ENCODE measurements at regions not wholly inside any gene's neighbourhood (a gene's known extent, or its start where the extent isn't known, plus 50 kb on each side); places are given as distances from the start of the nearest gene placed in this dataset.

DNA sequence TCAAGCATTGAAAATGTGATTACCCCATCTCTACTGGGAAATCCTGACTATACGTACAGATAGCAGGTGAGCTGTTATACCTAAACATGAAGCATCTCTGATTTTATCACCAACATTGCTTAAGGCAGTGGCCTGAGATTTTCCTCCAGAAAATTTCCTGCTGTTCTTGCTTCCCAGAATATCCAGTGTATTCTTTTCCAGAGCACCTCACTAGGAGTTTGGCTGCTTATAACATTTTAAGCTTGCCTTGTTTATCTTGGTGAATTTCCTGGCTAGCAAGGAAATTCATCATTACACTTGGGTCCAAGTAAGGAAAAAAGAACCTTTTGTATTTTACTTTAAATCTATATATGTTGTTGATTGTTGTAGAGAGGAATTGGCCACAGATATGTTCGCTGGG, 73.0 kb upstream of the CLCN4 start:
- DNase-seq (ENCODE audit: low read depth), result no peak

GRCh38 chrX:10085223-10085622, 71.6 kb upstream of the CLCN4 start:
- DNase-seq (ENCODE audit: low read depth), result no peak

DNA sequence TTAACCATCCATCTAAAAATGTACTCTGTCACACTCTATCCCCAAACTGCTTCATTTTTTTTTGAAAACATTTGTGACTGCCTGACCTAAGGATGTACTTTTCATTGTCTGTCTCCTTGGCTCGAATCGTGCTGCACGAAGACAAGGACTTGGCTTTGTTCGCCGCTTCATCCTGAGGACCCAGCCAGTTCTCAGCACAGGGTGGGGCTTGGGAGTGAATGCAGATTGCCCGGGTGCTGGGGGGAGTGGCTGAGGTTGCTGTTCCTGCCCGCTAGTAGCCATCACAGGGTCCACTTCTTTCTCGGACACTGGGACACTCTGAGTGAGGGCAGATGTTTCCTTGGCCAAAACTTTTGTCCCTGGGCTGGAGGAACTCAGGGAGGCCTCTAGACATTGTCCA, 70.1 kb upstream of the CLCN4 start:
- no peak for DNase-seq (ENCODE audit: low read depth)

GRCh38 chrX:10087391-10087790, 69.4 kb upstream of the CLCN4 start:
- no peak for DNase-seq (ENCODE audit: low read depth)

GRCh38 chrX:10089378-10089795, 67.4 kb upstream of the CLCN4 start:
- no peak for DNase-seq (ENCODE audit: low read depth)

GRCh38 chrX:10090319-10090718, 66.5 kb upstream of the CLCN4 start:
- DNase-seq (ENCODE audit: low read depth), result no peak

GRCh38 chrX:10095246-10095645, 61.5 kb upstream of the CLCN4 start:
- DNase-seq (ENCODE audit: low read depth), result no peak

- DNase-seq (ENCODE audit: low read depth), result no peak
Measured at GRCh38 chrX:10095698-10096432, 60.9 kb upstream of the CLCN4 start.

DNA sequence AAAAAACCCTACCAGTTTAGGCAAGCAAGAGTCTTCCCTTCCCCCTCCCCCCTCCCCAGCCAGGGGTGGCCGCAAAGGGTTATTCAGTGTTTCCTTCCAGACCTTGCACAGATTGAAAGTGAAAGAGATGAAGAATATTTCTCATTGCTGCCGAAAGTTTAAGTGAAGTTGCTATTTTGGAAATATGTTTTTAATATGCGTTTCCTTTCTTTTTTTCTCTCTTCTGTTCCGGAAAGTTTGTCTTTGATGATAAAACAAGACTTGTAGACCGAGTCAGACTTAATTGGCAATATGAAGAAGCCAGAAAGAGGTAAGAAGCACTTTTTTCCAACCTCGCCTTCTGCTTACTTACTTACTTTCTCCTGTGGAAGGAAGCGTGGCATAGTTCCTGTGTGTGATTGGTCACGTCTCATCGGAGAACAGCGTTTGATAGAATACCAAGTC, 58.5 kb upstream of the CLCN4 start:
- DNase-seq (ENCODE audit: low read depth), result no peak

GRCh38 chrX:10099411-10099810, 57.4 kb upstream of the CLCN4 start:
- DNase-seq (ENCODE audit: low read depth), result no peak

DNA sequence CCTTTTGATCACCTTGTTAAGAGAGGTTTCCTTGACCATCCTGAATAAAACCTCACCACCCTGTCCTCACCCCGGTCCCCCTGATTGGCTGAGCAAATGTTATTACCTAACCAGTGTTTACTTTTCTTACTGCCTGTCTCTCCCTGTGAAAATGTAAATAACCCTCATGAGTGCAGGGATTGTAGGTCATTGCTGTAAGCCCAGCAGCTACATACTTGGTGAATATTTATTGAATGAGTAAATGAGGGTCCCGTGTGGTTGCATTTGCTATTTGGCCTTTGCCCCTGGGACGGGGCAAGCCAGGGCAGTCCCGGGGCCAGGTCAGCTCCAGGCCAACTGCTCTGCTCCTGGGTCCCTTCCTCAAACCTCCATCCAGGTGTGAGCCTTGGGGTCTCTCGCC, 55.5 kb upstream of the CLCN4 start:
- DNase-seq (ENCODE audit: low read depth), result no peak

DNA sequence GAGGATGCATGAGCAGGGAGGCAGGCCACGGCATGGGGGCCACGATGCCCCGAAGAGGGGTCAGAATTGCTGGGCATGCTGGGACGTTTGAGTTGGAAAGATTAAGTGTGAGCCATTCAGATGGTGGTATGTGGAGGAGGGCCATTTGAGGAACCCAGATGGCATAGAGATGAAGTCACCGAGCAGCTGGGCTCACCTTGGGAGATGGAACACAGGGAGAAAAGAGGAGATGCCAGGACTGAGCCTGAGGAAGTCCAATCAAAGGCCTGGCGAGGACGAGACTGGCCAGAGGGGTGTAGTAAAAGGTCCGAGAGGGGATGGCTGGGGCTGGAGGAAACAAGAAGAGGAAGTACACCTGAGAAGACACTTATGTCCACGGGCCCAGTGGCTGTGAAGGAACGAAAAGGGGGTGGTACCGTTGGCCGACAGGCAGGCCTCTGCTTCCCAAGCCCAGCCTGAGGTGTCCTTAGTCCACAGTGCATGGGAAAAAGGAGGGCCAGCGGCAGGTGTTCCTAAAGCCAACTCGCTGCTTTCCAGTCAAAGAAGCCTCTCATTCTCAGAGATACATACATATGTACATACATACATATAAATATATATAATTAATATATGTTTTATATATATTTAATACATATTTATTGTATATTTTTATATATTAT, 54.6 kb upstream of the CLCN4 start:
- DNase-seq (ENCODE audit: low read depth), result no peak

DNA sequence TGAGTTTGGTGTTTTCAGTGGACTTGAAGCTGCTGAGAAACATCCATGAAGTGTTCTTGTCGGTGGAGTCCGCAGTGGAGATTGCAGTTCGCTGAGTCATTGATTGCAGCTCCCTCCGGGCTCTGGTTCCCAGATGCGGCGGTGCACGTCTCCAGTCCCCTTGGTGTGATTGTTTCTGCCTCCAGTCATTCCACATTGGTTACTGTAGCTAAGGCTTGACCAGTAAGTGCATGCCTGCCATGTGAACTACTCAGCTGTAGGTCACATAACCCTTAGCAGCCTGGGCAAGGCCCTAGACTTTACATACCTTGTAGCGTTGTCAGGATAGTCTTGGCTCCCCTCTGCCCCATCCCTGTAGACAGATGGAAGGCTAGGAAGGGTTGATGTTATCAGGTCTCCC, 53.8 kb upstream of the CLCN4 start:
- DNase-seq (ENCODE audit: low read depth), result no peak

DNA sequence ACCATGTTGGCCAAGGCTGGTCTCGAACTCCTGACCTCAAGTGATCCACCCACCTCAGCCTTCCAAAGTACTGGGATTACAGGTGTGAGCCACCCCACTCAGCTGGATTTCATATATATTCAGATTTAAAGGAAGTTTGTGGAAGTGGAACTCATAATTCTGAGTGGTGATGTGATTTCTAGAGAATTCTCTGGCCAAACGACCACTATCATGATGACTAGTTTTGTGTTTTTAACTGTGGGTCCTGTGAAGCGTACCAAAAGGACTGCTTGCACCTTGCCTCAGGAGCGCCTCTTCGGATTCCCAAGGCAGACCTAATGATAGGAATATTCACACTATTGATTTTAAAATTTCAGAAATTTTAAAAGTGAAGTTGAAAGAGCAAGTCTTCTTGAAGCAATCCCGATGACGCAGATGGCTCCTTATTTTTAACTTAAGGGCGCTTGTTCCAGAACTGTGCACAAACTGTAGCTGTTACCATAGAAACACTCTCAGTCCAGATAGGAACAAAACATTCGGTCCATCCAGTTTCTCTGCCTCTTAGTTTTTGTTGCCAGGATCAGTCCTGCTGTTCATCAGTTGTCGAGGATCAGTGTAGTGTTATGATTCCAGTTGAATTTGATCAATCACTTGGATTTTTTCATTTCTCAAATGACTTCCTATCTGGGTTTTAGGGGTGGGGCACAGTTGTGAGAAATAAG, 51.7 kb upstream of the CLCN4 start:
- DNase-seq (ENCODE audit: low read depth), result no peak

DNA sequence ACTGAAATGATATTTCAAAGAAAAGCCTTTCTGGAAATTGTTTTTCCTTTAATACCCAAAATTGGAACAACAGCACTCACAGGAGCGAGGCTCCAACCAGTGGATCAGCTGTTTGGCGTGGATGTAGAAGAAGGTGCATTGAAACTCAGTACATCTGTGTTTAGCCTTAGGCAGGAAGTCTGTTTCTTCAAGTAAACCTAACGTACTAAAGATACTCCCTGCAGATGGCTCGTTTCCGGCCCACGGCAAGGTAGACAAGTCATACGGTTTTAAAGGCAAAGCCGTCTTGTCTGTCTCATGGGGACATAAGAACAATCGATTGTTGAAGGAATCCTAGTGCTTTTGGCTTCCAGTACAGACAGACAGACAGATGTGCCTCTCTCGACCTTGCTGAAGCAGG, 50.0 kb upstream of the CLCN4 start:
- DNase-seq (ENCODE audit: low read depth), result no peak
